ENCODE measurements at regions not wholly inside any gene's neighbourhood (a gene's known extent, or its start where the extent isn't known, plus 50 kb on each side); places are given as distances from the start of the nearest gene placed in this dataset.

DNA sequence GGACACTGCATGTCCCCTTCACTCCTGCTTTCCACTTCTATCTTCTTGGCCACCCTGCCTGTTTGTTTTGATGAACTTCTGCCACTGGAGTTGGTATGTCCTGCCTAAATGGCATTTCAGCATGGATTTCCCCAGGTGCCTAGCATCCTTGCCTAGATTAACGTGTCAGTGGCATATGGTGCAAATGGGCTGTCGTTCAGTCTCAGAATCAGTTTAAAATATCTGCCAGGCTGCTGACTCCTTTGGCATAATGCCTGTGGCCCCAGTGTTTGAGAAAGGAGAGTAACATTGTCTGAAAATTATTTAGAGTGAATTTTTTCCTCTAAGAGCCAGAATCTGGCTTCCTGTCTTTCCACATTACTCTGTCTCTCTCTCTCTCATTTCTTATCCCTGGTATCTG is 64.9 kb upstream of the BARHL2 start:
- DNase-seq (ENCODE audit: extremely low read depth in 1 of 2, low read depth in 1 of 2): no peak

DNA sequence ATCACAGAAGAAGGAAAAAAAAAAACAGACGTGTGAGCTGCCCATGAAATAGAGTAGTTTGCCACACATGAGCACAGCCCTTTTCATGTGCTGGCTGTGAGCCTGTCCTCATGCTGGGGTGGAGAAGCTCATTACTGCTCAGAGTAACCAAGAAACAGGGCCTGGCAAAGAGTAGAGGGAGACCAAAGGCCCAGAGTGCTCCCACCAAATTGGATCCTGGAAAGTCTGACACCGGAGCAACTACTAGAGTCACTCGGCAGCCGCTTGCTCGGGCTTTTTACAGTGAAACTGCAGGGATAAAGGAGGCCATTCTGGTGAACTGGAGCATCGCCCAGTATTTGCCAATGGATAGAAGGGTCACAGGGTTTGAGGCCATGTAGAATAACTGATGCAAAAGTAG is 64.4 kb upstream of the BARHL2 start:
- no peak for DNase-seq (ENCODE audit: extremely low read depth in 1 of 2, low read depth in 1 of 2)

GRCh38 chr1:90780981-90781380 is 63.9 kb upstream of the BARHL2 start:
- DNase-seq (ENCODE audit: extremely low read depth in 1 of 2, low read depth in 1 of 2): no peak

- no peak for DNase-seq (ENCODE audit: extremely low read depth in 1 of 2, low read depth in 1 of 2)
Observed at GRCh38 chr1:90779573-90779972, 62.5 kb upstream of the BARHL2 start.

DNA sequence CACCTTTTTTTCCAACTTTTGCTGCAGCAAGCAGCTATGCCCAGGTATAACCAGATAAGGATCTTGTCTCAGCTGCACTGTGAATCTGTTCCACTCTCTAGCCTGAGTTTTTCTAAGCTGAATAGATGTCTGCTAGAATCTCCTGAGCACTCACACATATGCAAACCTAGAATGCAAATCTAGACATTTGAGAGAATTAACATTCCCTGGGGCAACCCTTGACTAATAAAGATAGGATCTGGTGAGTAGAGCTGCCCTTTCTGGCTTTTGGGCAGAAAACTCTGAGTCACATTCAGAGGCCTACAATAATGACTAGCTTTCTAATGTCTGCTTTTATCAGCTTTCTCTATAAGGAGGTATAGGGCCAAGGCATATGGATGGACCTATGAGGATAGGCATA is 61.4 kb upstream of the BARHL2 start:
- DNase-seq (ENCODE audit: extremely low read depth in 1 of 2, low read depth in 1 of 2): no peak

- no peak for DNase-seq (ENCODE audit: extremely low read depth in 1 of 2, low read depth in 1 of 2)
Observed at GRCh38 chr1:90773812-90774211, 56.7 kb upstream of the BARHL2 start.

GRCh38 chr1:90768826-90769225 is 51.7 kb upstream of the BARHL2 start:
- no peak for DNase-seq (ENCODE audit: extremely low read depth in 1 of 2, low read depth in 1 of 2)

DNA sequence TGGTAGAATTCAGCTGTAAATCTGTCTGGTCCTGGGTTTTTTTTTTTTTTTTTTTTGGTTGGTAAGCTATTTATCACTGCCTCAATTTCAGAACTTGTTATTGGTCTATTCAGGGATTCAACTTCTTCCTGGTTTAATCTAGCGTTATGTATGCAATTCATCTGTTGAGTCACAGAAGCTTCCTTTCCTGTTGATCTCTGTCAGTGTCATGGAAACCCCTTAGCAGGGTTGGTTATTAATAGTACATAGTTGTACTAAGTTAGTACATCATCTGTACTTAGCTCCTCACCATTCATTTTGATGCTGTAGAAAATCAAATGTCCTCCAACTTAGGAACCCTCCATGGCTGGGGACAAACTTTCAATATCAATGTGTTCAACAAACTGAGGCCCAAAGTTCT is 51.0 kb upstream of the BARHL2 start:
- DNase-seq (ENCODE audit: extremely low read depth in 1 of 2, low read depth in 1 of 2): no peak

Measured in stimulated activated CD8-positive, alpha-beta memory T cell treated with anti-CD3 and anti-CD28 coated beads, Interleukin-7, amount 100 ng/mL, for 48 hours (primary cell).